ENCODE measurements at regions not wholly inside any gene's neighbourhood (a gene's known extent, or its start where the extent isn't known, plus 50 kb on each side); places are given as distances from the start of the nearest gene placed in this dataset.

- H3K36me3 Mint-ChIP-seq: no peaks in the 10 kb centered on the region
- no peaks in the 10 kb centered on the region for H3K36me3 ChIP-seq (ENCODE audit: insufficient read depth, low read length)
- H3K27me3 Mint-ChIP-seq: peaks cover 3 to 4% of the 10 kb centered on the region in 2 donors
- ChIA-PET POLR2A (no interaction called here), CTCF (no interaction called here)
- no peaks in the 10 kb centered on the region for H3K4me1 Mint-ChIP-seq
- H3K9me3 Mint-ChIP-seq: no peaks in the 10 kb centered on the region
- no peaks in the 10 kb centered on the region for H3K4me1 ChIP-seq (ENCODE audit: insufficient read depth, low read length)
- no peak for DNase-seq
- H3K27me3 ChIP-seq (ENCODE audit: insufficient read depth, low read length, poor library complexity, severe bottlenecking): no peaks in the 10 kb centered on the region
- H3K9me3 ChIP-seq (ENCODE audit: low read length): no peaks in the 10 kb centered on the region
- no peak overlapping the region for H3K27ac Mint-ChIP-seq
- no peak overlapping the region for H3K4me3 ChIP-seq (ENCODE audit: low read length)
- H3K4me3 Mint-ChIP-seq: no peak overlapping the region
- no peak overlapping the region for H3K27ac ChIP-seq (ENCODE audit: low read depth, low read length)
Observed at GRCh38 chr11:129610545-129610944, 205.1 kb upstream of the TMEM45B start.

GRCh38 chr11:129611661-129612446 is 203.8 kb upstream of the TMEM45B start:
- DNase-seq: no peak
- Histone ChIP-seq H3K4me1 (ENCODE audit: insufficient read depth, low read length) (no peaks in the 10 kb centered on the region), H3K36me3 (ENCODE audit: insufficient read depth, low read length) (no peaks in the 10 kb centered on the region), H3K27me3 (ENCODE audit: insufficient read depth, low read length, poor library complexity, severe bottlenecking) (no peaks in the 10 kb centered on the region), H3K9me3 (ENCODE audit: low read length) (no peaks in the 10 kb centered on the region), H3K27ac (ENCODE audit: low read depth, low read length) (no peak overlapping the region), H3K4me3 (ENCODE audit: low read length) (no peak overlapping the region)
- H3K4me1 Mint-ChIP-seq: no peaks in the 10 kb centered on the region
- H3K27me3 Mint-ChIP-seq: peaks cover 2 to 9% of the 10 kb centered on the region in 2 donors
- H3K27ac Mint-ChIP-seq: no peak overlapping the region
- ChIA-PET CTCF (no interaction called here), POLR2A (no interaction called here)
- peaks cover 0 to 2% (median 0%) of the 10 kb centered on the region in 5 donors for H3K9me3 Mint-ChIP-seq
- no peaks in the 10 kb centered on the region for H3K36me3 Mint-ChIP-seq
- no peak overlapping the region for H3K4me3 Mint-ChIP-seq

GRCh38 chr11:129612447-129612961 is 203.1 kb upstream of the TMEM45B start:
- H3K4me3 ChIP-seq (ENCODE audit: low read length): no peak overlapping the region
- H3K27ac ChIP-seq (ENCODE audit: low read depth, low read length): no peak overlapping the region
- H3K9me3 ChIP-seq (ENCODE audit: low read length): no peaks in the 10 kb centered on the region
- Mint-ChIP-seq H3K4me3 (no peak overlapping the region), H3K27me3 (peaks cover 4 to 11% of the 10 kb centered on the region in 2 donors), H3K27ac (no peak overlapping the region), H3K9me3 (peaks cover 0 to 5% (median 0%) of the 10 kb centered on the region in 5 donors), H3K36me3 (peaks cover 0 to 2% (median 0%) of the 10 kb centered on the region in 3 donors), H3K4me1 (no peaks in the 10 kb centered on the region)
- POLR2A ChIA-PET: no interaction called here
- CTCF ChIA-PET: no interaction called here
- H3K4me1 ChIP-seq (ENCODE audit: insufficient read depth, low read length): no peaks in the 10 kb centered on the region
- no peak for DNase-seq
- H3K36me3 ChIP-seq (ENCODE audit: insufficient read depth, low read length): no peaks in the 10 kb centered on the region
- no peaks in the 10 kb centered on the region for H3K27me3 ChIP-seq (ENCODE audit: insufficient read depth, low read length, poor library complexity, severe bottlenecking)

- peaks cover 0 to 5% (median 0%) of the 10 kb centered on the region in 5 donors for H3K9me3 Mint-ChIP-seq
- Histone ChIP-seq H3K27me3 (ENCODE audit: insufficient read depth, low read length, poor library complexity, severe bottlenecking) (no peaks in the 10 kb centered on the region), H3K36me3 (ENCODE audit: insufficient read depth, low read length) (no peaks in the 10 kb centered on the region), H3K4me3 (ENCODE audit: low read length) (no peak overlapping the region), H3K27ac (ENCODE audit: low read depth, low read length) (no peak overlapping the region), H3K9me3 (ENCODE audit: low read length) (no peaks in the 10 kb centered on the region), H3K4me1 (ENCODE audit: insufficient read depth, low read length) (no peaks in the 10 kb centered on the region)
- H3K36me3 Mint-ChIP-seq: peaks cover 0 to 2% (median 0%) of the 10 kb centered on the region in 3 donors
- H3K27me3 Mint-ChIP-seq: peaks cover 7 to 14% of the 10 kb centered on the region in 2 donors
- no peaks in the 10 kb centered on the region for H3K4me1 Mint-ChIP-seq
- CTCF ChIA-PET: no interaction called here
- H3K27ac Mint-ChIP-seq: no peak overlapping the region
- H3K4me3 Mint-ChIP-seq: no peak overlapping the region
- POLR2A ChIA-PET: no interaction called here
- DNase-seq: no peak
Observed at GRCh38 chr11:129613071-129613470, 202.6 kb upstream of the TMEM45B start.

- H3K4me3 ChIP-seq (ENCODE audit: low read length): no peak overlapping the region
- no peak for DNase-seq
- peaks cover 0 to 5% (median 0%) of the 10 kb centered on the region in 5 donors for H3K9me3 Mint-ChIP-seq
- H3K27ac ChIP-seq (ENCODE audit: low read depth, low read length): no peak overlapping the region
- no peak overlapping the region for H3K4me3 Mint-ChIP-seq
- ChIA-PET POLR2A (no interaction called here), CTCF (no interaction called here)
- H3K27me3 Mint-ChIP-seq: peaks cover 7 to 14% of the 10 kb centered on the region in 2 donors
- H3K36me3 Mint-ChIP-seq: peaks cover 0 to 2% (median 0%) of the 10 kb centered on the region in 3 donors
- H3K27ac Mint-ChIP-seq: no peak overlapping the region
- H3K9me3 ChIP-seq (ENCODE audit: low read length): no peaks in the 10 kb centered on the region
- no peaks in the 10 kb centered on the region for H3K4me1 Mint-ChIP-seq
- no peaks in the 10 kb centered on the region for H3K36me3 ChIP-seq (ENCODE audit: insufficient read depth, low read length)
- no peaks in the 10 kb centered on the region for H3K4me1 ChIP-seq (ENCODE audit: insufficient read depth, low read length)
- no peaks in the 10 kb centered on the region for H3K27me3 ChIP-seq (ENCODE audit: insufficient read depth, low read length, poor library complexity, severe bottlenecking)
Observed at GRCh38 chr11:129614256-129614944, 201.2 kb upstream of the TMEM45B start.

GRCh38 chr11:129618046-129618569 is 197.5 kb upstream of the TMEM45B start:
- CTCF ChIA-PET: no interaction called here
- no peak overlapping the region for H3K4me3 ChIP-seq (ENCODE audit: low read length)
- H3K9me3 Mint-ChIP-seq: peaks cover 0 to 5% (median 0%) of the 10 kb centered on the region in 5 donors
- POLR2A ChIA-PET: no interaction called here
- H3K27ac ChIP-seq (ENCODE audit: low read depth, low read length): no peak overlapping the region
- H3K4me1 Mint-ChIP-seq: no peaks in the 10 kb centered on the region
- H3K4me1 ChIP-seq (ENCODE audit: insufficient read depth, low read length): no peaks in the 10 kb centered on the region
- no peak overlapping the region for H3K4me3 Mint-ChIP-seq
- no peak overlapping the region for H3K27ac Mint-ChIP-seq
- no peaks in the 10 kb centered on the region for H3K9me3 ChIP-seq (ENCODE audit: low read length)
- H3K36me3 ChIP-seq (ENCODE audit: insufficient read depth, low read length): no peaks in the 10 kb centered on the region
- peaks cover 0 to 2% (median 0%) of the 10 kb centered on the region in 3 donors for H3K36me3 Mint-ChIP-seq
- no peak for DNase-seq
- no peaks in the 10 kb centered on the region for H3K27me3 ChIP-seq (ENCODE audit: insufficient read depth, low read length, poor library complexity, severe bottlenecking)
- H3K27me3 Mint-ChIP-seq: peaks cover 9 to 14% of the 10 kb centered on the region in 2 donors

GRCh38 chr11:129620237-129621104 is 195.2 kb upstream of the TMEM45B start:
- Histone ChIP-seq H3K27me3 (ENCODE audit: insufficient read depth, low read length, poor library complexity, severe bottlenecking) (no peaks in the 10 kb centered on the region), H3K4me1 (ENCODE audit: insufficient read depth, low read length) (no peaks in the 10 kb centered on the region), H3K36me3 (ENCODE audit: insufficient read depth, low read length) (no peaks in the 10 kb centered on the region), H3K4me3 (ENCODE audit: low read length) (no peak overlapping the region), H3K9me3 (ENCODE audit: low read length) (no peaks in the 10 kb centered on the region), H3K27ac (ENCODE audit: low read depth, low read length) (no peak overlapping the region)
- Mint-ChIP-seq H3K36me3 (peaks cover 0 to 2% (median 0%) of the 10 kb centered on the region in 3 donors), H3K4me3 (no peak overlapping the region), H3K4me1 (no peaks in the 10 kb centered on the region), H3K27ac (no peak overlapping the region), H3K27me3 (peaks cover 9 to 10% of the 10 kb centered on the region in 2 donors), H3K9me3 (peaks cover 0 to 5% (median 0%) of the 10 kb centered on the region in 5 donors)
- ChIA-PET POLR2A (no interaction called here), CTCF (no interaction called here)
- DNase-seq: no peak

Measured in CD8-positive, alpha-beta memory T cell (primary cell).